Activated T-cell treated with anti-CD3 and anti-CD28 coated beads for 48 hours (primary cell): ENCODE measurements at regions not wholly inside any gene's neighbourhood (a gene's known extent, or its start where the extent isn't known, plus 50 kb on each side); places are given as distances from the start of the nearest gene placed in this dataset.
"Not testable (repeated sequence)": the region's sequence is repeated elsewhere in the genome, so short reads cannot be mapped to it uniquely, and the experiment has no call there.

Source experiments
- DNase-seq: peaks from one replicate; pipeline ENCODE4 v3.0.0-alpha.2; 2020; ENCODE audit warnings: low read depth

DNA sequence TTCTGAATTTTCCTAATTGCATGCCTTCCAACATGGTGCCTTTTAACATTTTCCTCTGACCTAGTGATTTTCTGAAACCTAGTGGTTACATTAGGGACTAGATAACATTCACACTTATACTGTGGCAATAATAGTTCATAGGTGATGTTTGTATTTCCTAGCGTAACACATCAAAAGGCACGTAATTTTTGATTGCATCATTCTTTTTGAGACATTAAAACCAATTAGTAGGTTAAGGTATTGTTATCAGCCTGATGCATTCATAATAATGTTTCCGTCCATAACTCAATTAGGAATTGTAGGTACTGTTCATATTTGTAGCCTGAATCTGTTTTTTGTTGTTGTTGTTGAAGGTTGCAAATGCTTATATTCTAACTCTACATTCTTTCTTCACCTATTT lies 192.4 kb downstream of the ANXA1 start:
- DNase-seq: no peak

- DNase-seq: no peak
Observed at GRCh38 chr9:73347123-73347522, 195.5 kb downstream of the ANXA1 start.

DNA sequence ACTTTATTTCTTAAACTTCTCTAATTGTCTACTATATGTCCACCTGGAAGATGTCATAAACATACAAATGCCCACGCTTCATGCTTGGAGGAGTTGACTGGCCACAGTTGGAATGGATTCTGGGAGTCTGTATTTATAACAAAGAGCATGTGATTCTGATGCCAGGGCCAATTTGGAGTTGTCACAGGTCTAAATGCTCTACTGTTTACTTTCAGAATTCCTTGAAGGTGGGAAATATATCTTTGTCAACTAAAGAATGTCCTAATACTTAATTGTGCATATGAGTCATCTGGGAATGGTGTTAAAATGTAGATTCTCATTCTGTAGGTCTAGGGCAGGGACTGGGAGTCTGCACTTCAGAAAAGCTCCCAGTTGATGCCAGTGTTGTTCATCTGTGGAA lies 196.1 kb downstream of the ANXA1 start:
- DNase-seq: no peak

DNA sequence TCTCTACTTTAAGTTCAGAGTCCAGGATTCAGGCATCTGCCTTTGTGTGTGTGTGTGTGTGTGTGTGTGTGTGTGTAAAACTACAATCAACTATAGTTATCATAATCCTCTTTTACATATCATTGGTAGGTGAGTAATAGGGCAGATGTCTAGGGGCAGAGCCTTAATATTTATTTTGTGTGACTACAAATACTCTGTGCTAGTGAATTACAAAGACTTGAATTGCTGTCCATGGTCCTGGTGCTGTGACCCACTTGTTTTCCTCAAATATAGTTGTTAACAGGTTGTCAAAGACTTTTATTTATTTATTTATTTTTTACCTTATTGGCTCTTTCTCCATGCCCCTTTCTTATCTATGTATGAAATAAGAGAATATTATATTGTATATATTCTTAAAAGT lies 196.8 kb downstream of the ANXA1 start:
- DNase-seq: no peak

- no peak for DNase-seq
Observed at GRCh38 chr9:73349476-73349875, 197.8 kb downstream of the ANXA1 start.

GRCh38 chr9:73357607-73358006 lies 205.9 kb downstream of the ANXA1 start:
- DNase-seq: no peak

- DNase-seq: no peak
Observed at GRCh38 chr9:73370053-73370452, 218.4 kb downstream of the ANXA1 start.

- DNase-seq: no peak
Observed at GRCh38 chr9:73371801-73372200, 220.1 kb downstream of the ANXA1 start.

GRCh38 chr9:73380411-73380810 lies 228.7 kb downstream of the ANXA1 start:
- no peak for DNase-seq

GRCh38 chr9:73402081-73403028 lies 250.7 kb downstream of the ANXA1 start:
- DNase-seq: no peak

- DNase-seq: no peak
Observed at GRCh38 chr9:73411494-73411893, 259.8 kb downstream of the ANXA1 start.

- DNase-seq: no peak
Observed at GRCh38 chr9:73412874-73413273, 261.2 kb downstream of the ANXA1 start.

DNA sequence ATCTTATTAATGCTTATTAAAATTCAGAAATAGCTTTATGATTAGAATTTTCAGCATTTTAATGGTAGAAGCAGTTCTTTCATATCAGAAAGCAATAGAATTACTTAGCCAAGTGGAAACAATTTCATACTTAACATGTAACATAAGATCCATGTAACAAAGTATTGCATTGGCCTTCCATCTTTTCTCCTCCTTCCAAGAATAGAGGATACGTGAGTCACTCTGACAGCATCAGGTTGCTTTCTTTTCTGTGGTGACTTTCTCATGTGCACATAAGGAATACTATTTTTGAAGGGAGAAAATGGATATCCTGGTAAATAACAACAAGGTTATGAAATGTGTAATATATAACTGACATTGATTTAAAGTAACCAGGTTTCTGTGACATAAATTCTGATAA lies 272.2 kb downstream of the ANXA1 start:
- DNase-seq: no peak

- no peak for DNase-seq
Observed at GRCh38 chr9:73426269-73426668, 274.6 kb downstream of the ANXA1 start.

DNA sequence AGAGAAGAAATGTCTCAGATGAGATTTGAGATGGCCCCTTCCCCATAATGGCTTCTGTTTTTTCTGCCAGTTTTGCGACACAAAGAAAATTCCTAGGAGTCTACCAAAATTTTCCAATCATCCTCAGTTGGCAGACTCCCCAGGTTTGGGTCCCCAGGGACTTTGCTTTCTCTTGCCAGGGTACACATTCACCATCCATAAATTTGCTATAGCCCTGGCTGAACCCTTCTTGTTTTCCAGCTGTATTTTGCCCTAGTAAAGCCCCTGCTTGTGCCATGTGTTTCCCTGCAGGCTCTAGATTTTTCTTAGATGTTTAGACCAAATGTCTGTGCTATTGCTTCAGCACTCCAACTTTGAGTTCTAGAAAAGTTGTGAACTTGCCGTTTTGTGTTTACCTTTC lies 283.2 kb downstream of the ANXA1 start:
- DNase-seq: no peak

- no peak for DNase-seq
Observed at GRCh38 chr9:73437758-73438157, 286.1 kb downstream of the ANXA1 start.

- not testable (repeated sequence) for DNase-seq
Observed at GRCh38 chr9:73439839-73440238, 288.2 kb downstream of the ANXA1 start.

GRCh38 chr9:73441223-73441622 lies 289.6 kb downstream of the ANXA1 start:
- no peak for DNase-seq

GRCh38 chr9:73441890-73442818 lies 290.5 kb downstream of the ANXA1 start:
- no peak for DNase-seq

GRCh38 chr9:73444821-73445220 lies 293.2 kb downstream of the ANXA1 start:
- DNase-seq: no peak

- DNase-seq: not testable (repeated sequence)
Observed at GRCh38 chr9:73445384-73445783, 293.7 kb downstream of the ANXA1 start.

DNA sequence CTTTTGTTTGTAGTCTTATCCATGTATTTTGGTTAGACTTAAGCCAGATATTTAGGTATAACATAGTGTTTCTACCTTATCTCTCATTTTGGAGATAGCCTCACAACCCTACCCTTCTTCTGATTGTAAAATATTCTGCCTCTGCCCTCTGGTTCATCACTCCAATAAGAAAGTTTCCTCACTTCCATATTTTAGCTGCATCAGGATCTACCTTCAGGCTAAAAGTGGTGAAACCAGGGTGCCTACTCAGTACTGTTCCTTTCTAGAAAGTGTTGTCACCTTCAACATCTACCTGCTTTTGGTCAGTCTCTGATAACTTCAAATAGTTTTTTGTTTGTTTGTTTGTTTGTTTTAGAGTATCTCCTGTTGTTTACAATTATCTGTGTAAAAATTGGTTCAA lies 294.6 kb downstream of the ANXA1 start:
- DNase-seq: no peak

- DNase-seq: no peak
Observed at GRCh38 chr9:73451003-73451402, 299.3 kb downstream of the ANXA1 start.
